Epithelial cell of prostate (primary cell): ENCODE measurements at regions not wholly inside any gene's neighbourhood (a gene's known extent, or its start where the extent isn't known, plus 50 kb on each side); places are given as distances from the start of the nearest gene placed in this dataset.
"Not testable (repeated sequence)": the region's sequence is repeated elsewhere in the genome, so short reads cannot be mapped to it uniquely, and the experiment has no call there.

ENCODE experiments used
- DNase-seq: peaks from one replicate; pipeline ENCODE4 v3.0.0-alpha.2; 2011; ENCODE audit warnings: low read depth, low spot score
- H3K27ac ChIP-seq: fragments of 450-650 bp; 2 replicates; pipeline ENCODE4 v1.5.1; 2017; ENCODE audit warnings: mild to moderate bottlenecking

- no peak overlapping the region for H3K27ac ChIP-seq
- DNase-seq = no peak
Observed at GRCh38 chr7:121748546-121748945, 124.4 kb upstream of the PTPRZ1 start.

GRCh38 chr7:121745856-121746255 is 127.1 kb upstream of the PTPRZ1 start:
- no peak for DNase-seq

GRCh38 chr7:121744877-121745276 is 128.1 kb upstream of the PTPRZ1 start:
- peak overlapping the region; percentile 32 for H3K27ac ChIP-seq

More at GRCh38 chr7:121745856-121746255, 127.1 kb upstream of the PTPRZ1 start:
- no peak overlapping the region for H3K27ac ChIP-seq

DNA sequence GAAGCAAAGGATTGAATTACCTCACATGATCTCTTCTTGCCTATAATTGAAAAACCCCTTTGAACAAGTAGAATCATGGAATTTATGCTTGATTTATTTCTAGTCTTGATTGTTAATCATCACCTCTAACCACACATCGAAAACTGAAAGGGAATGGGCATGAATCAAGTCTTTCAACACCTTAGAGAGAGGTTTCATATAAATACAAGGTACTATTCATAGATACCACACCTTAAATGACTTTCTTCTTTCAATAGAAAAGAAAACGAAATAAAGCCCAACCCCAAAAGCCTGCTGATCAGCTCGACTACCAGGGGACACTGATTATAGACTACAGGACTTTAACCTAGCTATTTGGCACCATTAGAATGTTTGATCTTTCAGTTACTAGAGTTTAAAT is 128.6 kb upstream of the PTPRZ1 start:
- peak; percentile 90 for DNase-seq
- H3K27ac ChIP-seq = peak overlapping the region; percentile 32

More at GRCh38 chr7:121744877-121745276, 128.1 kb upstream of the PTPRZ1 start:
- no peak for DNase-seq

DNA sequence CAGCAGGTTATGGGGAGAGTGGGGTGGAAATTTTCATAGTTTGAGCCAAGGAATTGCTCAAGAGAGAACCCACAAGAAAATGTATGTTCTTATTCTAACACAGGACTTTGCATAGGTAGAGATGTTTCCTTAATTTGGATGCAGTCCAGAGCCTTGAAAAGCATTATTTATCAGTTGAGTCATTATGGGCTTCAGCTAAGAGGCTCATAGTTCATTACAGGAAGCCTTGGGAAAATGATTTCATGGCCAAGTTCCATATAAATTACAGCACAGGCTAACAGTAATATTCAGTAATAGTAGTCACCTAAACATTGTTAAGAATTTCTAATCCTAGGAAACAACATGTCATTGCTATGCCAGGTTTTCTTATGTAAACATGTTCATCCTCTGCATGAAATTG is 131.1 kb upstream of the PTPRZ1 start:
- peak; percentile 66 for DNase-seq
- H3K27ac ChIP-seq = peak overlapping the region; percentile 35

DNA sequence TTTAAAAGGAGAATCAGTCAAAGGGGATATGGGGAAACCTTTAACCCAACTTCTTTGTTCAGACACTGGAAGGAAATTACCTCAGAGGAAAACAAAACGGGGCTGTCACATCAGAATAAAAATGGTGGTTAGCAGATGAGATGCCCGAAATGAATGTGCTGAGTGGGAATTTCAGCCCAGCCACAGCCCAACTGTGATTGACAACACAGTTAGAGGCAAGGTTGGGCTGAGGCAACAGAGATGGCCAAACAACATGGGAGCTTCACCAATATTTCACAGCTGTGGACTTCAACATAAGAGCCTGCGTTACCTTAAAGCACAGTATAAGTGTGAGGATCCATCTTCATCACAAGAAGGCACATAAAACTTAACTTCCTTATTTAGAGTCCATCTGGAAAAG is 133.5 kb upstream of the PTPRZ1 start:
- no peak overlapping the region for H3K27ac ChIP-seq
- no peak for DNase-seq

DNA sequence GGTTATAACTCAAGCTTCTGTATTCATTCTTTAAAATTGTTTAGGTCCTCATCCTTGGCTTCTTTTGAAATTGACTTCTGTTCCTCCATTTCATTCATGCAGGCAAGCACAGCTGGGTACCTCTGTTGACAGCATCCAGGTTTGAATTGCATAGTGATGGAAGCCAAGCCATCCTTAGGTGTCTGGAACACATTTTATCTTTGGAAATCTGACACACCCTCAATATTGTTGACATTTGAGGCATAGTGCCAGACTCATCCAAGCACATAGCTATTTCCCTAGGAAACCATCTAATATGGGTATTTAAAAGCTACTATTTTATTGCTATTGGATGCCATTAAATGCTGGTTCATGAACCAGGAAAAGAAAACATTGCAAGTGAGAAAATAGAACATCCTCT is 142.1 kb upstream of the PTPRZ1 start:
- H3K27ac ChIP-seq = no peak overlapping the region
- no peak for DNase-seq

GRCh38 chr7:121714559-121715303 is 158.2 kb upstream of the PTPRZ1 start:
- no peak overlapping the region for H3K27ac ChIP-seq
- DNase-seq = no peak

GRCh38 chr7:121712961-121713360 is 160.0 kb upstream of the PTPRZ1 start:
- H3K27ac ChIP-seq, DNase-seq: not testable (repeated sequence)

DNA sequence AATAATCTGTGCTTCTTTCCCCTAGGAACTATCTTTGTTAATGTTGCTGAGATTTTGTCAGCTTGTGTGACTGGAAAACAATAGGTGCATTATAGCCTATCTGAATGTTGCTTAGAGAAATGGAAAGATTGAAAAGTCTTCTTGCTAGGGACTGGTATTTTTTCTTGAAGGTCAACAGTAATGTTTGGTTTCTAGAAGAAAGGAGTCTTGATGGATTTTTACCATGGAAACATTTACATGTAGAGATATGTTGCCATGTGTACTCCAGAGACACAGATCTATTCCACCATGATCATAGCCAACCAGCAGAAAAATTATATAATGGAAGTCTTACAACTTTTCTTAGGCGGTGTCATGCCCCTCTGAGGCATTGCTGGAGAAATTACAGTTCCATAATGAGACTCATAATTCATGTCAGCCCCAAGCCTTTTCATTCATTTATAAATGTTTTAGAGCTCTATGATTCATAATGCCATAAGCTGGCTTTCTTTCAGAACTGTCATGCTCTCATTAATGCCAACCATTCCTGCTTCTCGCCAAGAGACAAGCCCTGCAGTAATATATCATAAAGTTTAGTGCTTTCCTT is 175.1 kb upstream of the PTPRZ1 start:
- H3K27ac ChIP-seq = no peak overlapping the region
- DNase-seq = peak; percentile 31

DNA sequence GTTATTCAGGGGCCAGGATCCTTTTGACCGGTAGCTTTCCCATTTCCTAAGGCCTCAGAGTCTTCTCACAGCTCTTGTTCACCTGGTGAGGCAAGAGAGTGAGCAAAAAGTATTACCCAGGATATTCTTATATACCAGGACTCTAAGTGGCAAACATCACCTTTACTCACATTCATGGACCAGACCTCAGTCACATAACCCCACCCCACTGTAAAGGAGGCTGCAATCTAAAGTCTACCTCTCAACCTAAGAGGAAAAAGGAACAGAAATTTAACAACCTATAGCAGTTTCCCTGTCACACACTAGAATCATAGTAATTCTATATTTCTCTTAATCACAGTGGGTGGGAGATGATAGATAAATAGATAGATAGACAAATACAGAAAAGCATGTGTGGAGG is 176.0 kb upstream of the PTPRZ1 start:
- DNase-seq = no peak
- no peak overlapping the region for H3K27ac ChIP-seq

GRCh38 chr7:121689749-121690148 is 183.2 kb upstream of the PTPRZ1 start:
- DNase-seq = no peak
- no peak overlapping the region for H3K27ac ChIP-seq

GRCh38 chr7:121681700-121682099 is 191.3 kb upstream of the PTPRZ1 start:
- H3K27ac ChIP-seq = no peak overlapping the region
- no peak for DNase-seq

DNA sequence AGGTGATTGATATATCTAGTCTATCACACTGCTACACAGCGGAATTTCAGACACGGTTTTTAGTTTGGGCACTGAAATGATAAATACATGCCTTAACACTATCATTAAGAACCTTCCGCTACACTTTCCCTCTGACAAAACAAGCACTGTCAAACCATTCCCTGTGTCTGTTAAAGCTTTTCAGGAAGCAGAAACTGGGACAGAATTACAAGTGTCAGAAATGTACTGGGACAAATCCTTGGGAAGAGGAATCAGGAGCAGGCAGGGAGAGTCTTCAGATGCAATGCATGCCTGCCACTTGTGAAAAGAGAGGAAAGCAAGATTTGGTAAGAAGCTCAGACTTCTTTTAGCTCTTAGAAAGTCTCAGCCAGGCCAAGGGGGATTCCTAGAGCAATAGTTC is 196.8 kb upstream of the PTPRZ1 start:
- H3K27ac ChIP-seq = no peak overlapping the region
- no peak for DNase-seq

GRCh38 chr7:121674455-121674854 is 198.5 kb upstream of the PTPRZ1 start:
- DNase-seq, H3K27ac ChIP-seq: not testable (repeated sequence)

GRCh38 chr7:121669144-121669543 is 203.8 kb upstream of the PTPRZ1 start:
- DNase-seq = no peak
- H3K27ac ChIP-seq = no peak overlapping the region

DNA sequence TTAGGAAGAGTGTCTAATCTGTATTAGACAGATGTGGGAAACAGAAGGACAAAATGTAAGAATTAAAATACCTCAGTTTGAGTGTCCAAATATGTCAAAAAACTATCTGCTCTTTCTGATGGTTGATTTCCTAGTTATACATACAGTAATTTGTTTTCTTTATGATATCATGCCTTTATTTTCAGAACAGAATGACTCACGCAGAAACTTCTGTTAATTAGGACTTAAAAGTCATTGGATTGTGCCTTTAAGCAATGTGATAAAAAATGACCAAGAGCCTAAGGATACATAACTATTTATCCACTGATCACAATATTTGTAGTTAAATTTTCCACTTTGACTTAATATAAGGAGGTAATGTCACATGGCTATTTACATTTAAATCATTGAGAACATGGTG is 206.7 kb upstream of the PTPRZ1 start:
- H3K27ac ChIP-seq = no peak overlapping the region
- DNase-seq = no peak

DNA sequence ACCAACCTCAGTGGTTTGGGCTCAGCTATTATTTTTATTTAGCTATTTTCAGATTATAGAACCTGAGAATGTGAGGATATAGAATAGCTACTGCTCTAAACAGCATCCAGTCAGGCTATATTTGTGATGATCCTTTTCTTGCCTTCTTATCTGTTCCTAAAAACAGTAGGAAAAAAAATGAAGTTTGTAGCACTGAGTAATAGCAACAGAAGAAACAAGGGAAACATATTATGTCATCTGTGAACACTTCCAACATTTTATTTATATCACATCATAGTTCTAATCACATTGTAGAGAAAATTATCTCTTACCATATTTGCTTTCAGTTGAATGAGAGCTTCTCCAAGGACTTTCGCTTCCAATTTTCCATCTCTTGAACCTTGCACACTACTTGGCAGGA is 229.6 kb upstream of the PTPRZ1 start:
- no peak for DNase-seq
- no peak overlapping the region for H3K27ac ChIP-seq

DNA sequence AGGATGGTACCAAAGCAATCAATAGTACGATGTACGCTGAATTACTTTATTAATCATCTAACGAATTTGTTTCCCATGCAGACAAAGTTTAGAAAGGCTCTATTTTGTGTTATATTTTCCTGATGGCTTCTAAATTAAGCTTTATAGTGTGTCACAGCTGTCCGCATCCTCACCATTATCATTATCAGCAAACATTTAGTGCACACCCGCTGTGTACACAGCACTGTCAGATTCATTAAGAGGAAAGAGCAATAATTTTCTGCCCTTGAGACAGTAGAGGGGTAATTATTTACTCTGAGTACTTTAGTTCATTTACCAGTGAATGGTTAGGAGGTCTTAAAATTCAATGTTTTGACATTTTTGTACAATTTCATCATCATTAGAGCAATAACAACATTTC is 233.3 kb upstream of the PTPRZ1 start:
- no peak for DNase-seq
- no peak overlapping the region for H3K27ac ChIP-seq

- no peak for DNase-seq
- H3K27ac ChIP-seq = no peak overlapping the region
Observed at GRCh38 chr7:121638286-121638685, 234.7 kb upstream of the PTPRZ1 start.

DNA sequence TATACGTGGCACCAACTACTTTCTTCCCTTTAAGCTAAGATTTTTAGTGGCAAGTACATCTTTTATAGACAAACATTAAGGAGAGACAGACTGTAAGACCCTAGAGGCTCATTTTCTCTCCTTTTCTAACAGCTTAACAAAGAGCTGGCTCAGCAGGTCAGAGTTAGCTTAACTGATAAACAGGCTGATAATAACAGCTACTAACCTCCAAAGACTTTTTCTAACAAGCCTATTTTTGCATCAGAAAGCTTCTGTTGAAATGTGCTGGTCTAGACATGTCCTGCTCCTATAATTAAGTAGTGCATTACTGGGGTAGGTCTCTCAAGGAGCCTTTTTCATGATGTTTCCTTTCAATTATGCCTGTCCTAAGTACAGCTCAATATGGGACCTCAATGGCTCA is 238.2 kb upstream of the FAM3C start:
- no peak overlapping the region for H3K27ac ChIP-seq
- no peak for DNase-seq

GRCh38 chr7:121633186-121633585 is 237.1 kb upstream of the FAM3C start:
- DNase-seq = no peak
- no peak overlapping the region for H3K27ac ChIP-seq
